ENCODE measurements at regions not wholly inside any gene's neighbourhood (a gene's known extent, or its start where the extent isn't known, plus 50 kb on each side); places are given as distances from the start of the nearest gene placed in this dataset.

GRCh38 chr5:129342796-129343195, 117.3 kb upstream of the ADAMTS19 start:
- no peak for DNase-seq

GRCh38 chr5:129345213-129345924, 114.7 kb upstream of the ADAMTS19 start:
- no peak for DNase-seq

GRCh38 chr5:129356846-129357245, 103.3 kb upstream of the ADAMTS19 start:
- DNase-seq: no peak

GRCh38 chr5:129358069-129358468, 102.0 kb upstream of the ADAMTS19 start:
- no peak for DNase-seq

GRCh38 chr5:129359450-129359849, 100.6 kb upstream of the ADAMTS19 start:
- DNase-seq: no peak

- no peak for DNase-seq
Measured at GRCh38 chr5:129361441-129362025, 98.6 kb upstream of the ADAMTS19 start.

- no peak for DNase-seq
Measured at GRCh38 chr5:129362456-129362855, 97.6 kb upstream of the ADAMTS19 start.

GRCh38 chr5:129363991-129364390, 96.1 kb upstream of the ADAMTS19 start:
- DNase-seq: no peak

- no peak for DNase-seq
Measured at GRCh38 chr5:129367883-129368282, 92.2 kb upstream of the ADAMTS19 start.

GRCh38 chr5:129372025-129372424, 88.1 kb upstream of the ADAMTS19 start:
- no peak for DNase-seq

- no peak for DNase-seq
Measured at GRCh38 chr5:129377504-129377903, 82.6 kb upstream of the ADAMTS19 start.

GRCh38 chr5:129378961-129379360, 81.1 kb upstream of the ADAMTS19 start:
- DNase-seq: no peak

- DNase-seq: peak; percentile 21
Measured at GRCh38 chr5:129379406-129379805, 80.7 kb upstream of the ADAMTS19 start.

GRCh38 chr5:129382921-129383672, 77.0 kb upstream of the ADAMTS19 start:
- no peak for DNase-seq

GRCh38 chr5:129384193-129384592, 75.9 kb upstream of the ADAMTS19 start:
- DNase-seq: no peak

- DNase-seq: no peak
Measured at GRCh38 chr5:129384736-129385135, 75.4 kb upstream of the ADAMTS19 start.

GRCh38 chr5:129387944-129388343, 72.2 kb upstream of the ADAMTS19 start:
- DNase-seq: no peak

- no peak for DNase-seq
Measured at GRCh38 chr5:129392681-129393080, 67.4 kb upstream of the ADAMTS19 start.

- no peak for DNase-seq
Measured at GRCh38 chr5:129395247-129395646, 64.9 kb upstream of the ADAMTS19 start.

- no peak for DNase-seq
Measured at GRCh38 chr5:129398026-129398678, 61.9 kb upstream of the ADAMTS19 start.

- no peak for DNase-seq
Measured at GRCh38 chr5:129399069-129399468, 61.0 kb upstream of the ADAMTS19 start.

- DNase-seq: no peak
Measured at GRCh38 chr5:129400395-129400983, 59.6 kb upstream of the ADAMTS19 start.

- no peak for DNase-seq
Measured at GRCh38 chr5:129405222-129405621, 54.9 kb upstream of the ADAMTS19 start.

Measured in T1000 (cell line).